PC-3 (cell line): ENCODE measurements at regions not wholly inside any gene's neighbourhood (a gene's known extent, or its start where the extent isn't known, plus 50 kb on each side); places are given as distances from the start of the nearest gene placed in this dataset.

Experiments
- ATAC-seq: fragments of 200-7000 bp; cut with Tn5 transposase; 2 replicates; pipeline ENCODE4 v1.9.1; 2020; ENCODE audit warnings: mild to moderate bottlenecking, moderate library complexity
- BruUV-seq: library from RNA; stranded (reverse); fragments of 400-500 nt; replicated peaks from 2 replicates; lab custom pipeline; 2021; lab: Mats Ljungman, UMichigan
- CTCF ChIA-PET: fragments of 300-600 bp; sonication (Branson Sonifier 250); formaldehyde crosslinking; loops from one replicate; lab custom pipeline; 2022; ENCODE audit warnings: antibody characterized with exemption; lab: Charles Lee
- POLR2A ChIA-PET: fragments of 300-600 bp; sonication (Branson Sonifier 250); formaldehyde crosslinking; loops from one replicate; lab custom pipeline; 2022; ENCODE audit warnings: antibody characterized with exemption; ENCODE audit not compliant: unreplicated experiment; lab: Charles Lee
- DNase-seq: peaks from one replicate; pipeline ENCODE4 v3.0.0-alpha.2; 2015
- H2AFZ ChIP-seq: fragments of 300-600 bp; sonication (generic); 2 replicates; pipeline ENCODE4 v1.6.0; 2016; ENCODE audit warnings: antibody characterized with exemption, low read length
- H3F3A ChIP-seq: fragments of 300-600 bp; sonication (generic); one replicate; pipeline ENCODE4 v1.6.0; 2017; ENCODE audit warnings: antibody characterized with exemption, low read length, control low read depth, mild to moderate bottlenecking; ENCODE audit not compliant: unreplicated experiment
- H3K27ac ChIP-seq: fragments of 300-600 bp; sonication (generic); 2 replicates; pipeline ENCODE4 v1.5.1; 2016; ENCODE audit warnings: mild to moderate bottlenecking, low read length
- H3K27me3 ChIP-seq: fragments of 300-600 bp; sonication (generic); 2 replicates; pipeline ENCODE4 v1.6.1; 2016; ENCODE audit warnings: low read length, mixed read lengths
- H3K36me3 ChIP-seq: fragments of 300-600 bp; sonication (generic); 2 replicates; pipeline ENCODE4 v1.6.1; 2016; ENCODE audit warnings: low read depth, mixed run types, low read length, mixed read lengths
- H3K4me1 ChIP-seq: fragments of 300-600 bp; sonication (generic); 2 replicates; pipeline ENCODE4 v1.5.1; 2016; ENCODE audit warnings: low read length; ENCODE audit not compliant: insufficient read depth
- H3K4me2 ChIP-seq: fragments of 300-600 bp; sonication (generic); 2 replicates; pipeline ENCODE4 v1.6.0; 2016; ENCODE audit warnings: low read length
- H3K4me3 ChIP-seq: fragments of 300-600 bp; sonication (generic); 2 replicates; pipeline ENCODE4 v1.5.1; 2016; ENCODE audit warnings: mild to moderate bottlenecking, low read length, mixed read lengths
- H3K79me2 ChIP-seq: fragments of 300-600 bp; sonication (generic); 2 replicates; pipeline ENCODE4 v1.6.1; 2017; ENCODE audit warnings: low read length, mixed read lengths
- H3K9ac ChIP-seq: fragments of 300-600 bp; sonication (generic); 2 replicates; pipeline ENCODE4 v1.6.0; 2016; ENCODE audit warnings: mild to moderate bottlenecking, low read length
- H3K9me2 ChIP-seq: fragments of 300-600 bp; sonication (generic); replicated peaks from 2 replicates; pipeline ENCODE4 v1.6.1; 2016; ENCODE audit warnings: mixed run types, low read length, mixed read lengths
- H3K9me3 ChIP-seq: fragments of 300-600 bp; sonication (generic); 2 replicates; pipeline ENCODE4 v1.6.1; 2016; ENCODE audit warnings: low read length, mixed read lengths
- H4K20me1 ChIP-seq: fragments of 300-600 bp; sonication (generic); 2 replicates; pipeline ENCODE4 v1.6.1; 2016; ENCODE audit warnings: low read length, mixed read lengths
- EZH2 ChIP-seq: fragments of 300-600 bp; sonication (generic); IDR thresholded peaks from one replicate; pipeline ENCODE4 v1.6.1; 2017; ENCODE audit warnings: antibody characterized with exemption, mild to moderate bottlenecking, low read length; ENCODE audit not compliant: unreplicated experiment
- EZH2phosphoT487 ChIP-seq: fragments of 300-600 bp; sonication (generic); IDR thresholded peaks from 2 replicates; pipeline ENCODE4 v1.6.1; 2018; ENCODE audit warnings: mild to moderate bottlenecking, antibody characterized with exemption, low read length, borderline replicate concordance
- intact Hi-C: fragments of 100-400 bp; cut with micrococcal nuclease; formaldehyde crosslinking; loops from 2 replicates; pipeline ENCODE4 v1.9.0; 2023
- TF ChIP-seq, protein P1 (sequence below): fragments of 300-600 bp; sonication (generic); conservative IDR thresholded peaks from 2 replicates; pipeline ENCODE4 v1.5.1; 2017; ENCODE audit warnings: antibody characterized with exemption, low read depth, mild to moderate bottlenecking, low read length

- Histone ChIP-seq H3K4me2 (no peak overlapping the region), H3K9me3 (no peaks in the 10 kb centered on the region), H3K4me3 (no peak overlapping the region), H3F3A (no peaks in the 10 kb centered on the region), H3K9ac (no peak overlapping the region), H4K20me1 (no peaks in the 10 kb centered on the region), H3K79me2 (no peaks in the 10 kb centered on the region), H3K9me2 (no peaks in the 10 kb centered on the region), H3K4me1 (peaks cover 15% of the 10 kb centered on the region), H2AFZ (no peak overlapping the region), H3K27ac (no peak overlapping the region), H3K27me3 (no peaks in the 10 kb centered on the region), H3K36me3 (no peaks in the 10 kb centered on the region)
- TF ChIP-seq, protein P1, sequence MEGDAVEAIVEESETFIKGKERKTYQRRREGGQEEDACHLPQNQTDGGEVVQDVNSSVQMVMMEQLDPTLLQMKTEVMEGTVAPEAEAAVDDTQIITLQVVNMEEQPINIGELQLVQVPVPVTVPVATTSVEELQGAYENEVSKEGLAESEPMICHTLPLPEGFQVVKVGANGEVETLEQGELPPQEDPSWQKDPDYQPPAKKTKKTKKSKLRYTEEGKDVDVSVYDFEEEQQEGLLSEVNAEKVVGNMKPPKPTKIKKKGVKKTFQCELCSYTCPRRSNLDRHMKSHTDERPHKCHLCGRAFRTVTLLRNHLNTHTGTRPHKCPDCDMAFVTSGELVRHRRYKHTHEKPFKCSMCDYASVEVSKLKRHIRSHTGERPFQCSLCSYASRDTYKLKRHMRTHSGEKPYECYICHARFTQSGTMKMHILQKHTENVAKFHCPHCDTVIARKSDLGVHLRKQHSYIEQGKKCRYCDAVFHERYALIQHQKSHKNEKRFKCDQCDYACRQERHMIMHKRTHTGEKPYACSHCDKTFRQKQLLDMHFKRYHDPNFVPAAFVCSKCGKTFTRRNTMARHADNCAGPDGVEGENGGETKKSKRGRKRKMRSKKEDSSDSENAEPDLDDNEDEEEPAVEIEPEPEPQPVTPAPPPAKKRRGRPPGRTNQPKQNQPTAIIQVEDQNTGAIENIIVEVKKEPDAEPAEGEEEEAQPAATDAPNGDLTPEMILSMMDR = no peak
- TF ChIP-seq EZH2phosphoT487 = no peak
- no peak for TF ChIP-seq EZH2
- DNase-seq = peak; percentile 27
- intact Hi-C loops = no loop called here
- ATAC-seq = no peak; the same call in 1 of the 2 replicates
- no TSS peak for BruUV-seq
- CTCF ChIA-PET = no interaction called here
- POLR2A ChIA-PET = no interaction called here
Observed at GRCh38 chr13:109919715-109920375, 133.5 kb upstream of the IRS2 start.

DNA sequence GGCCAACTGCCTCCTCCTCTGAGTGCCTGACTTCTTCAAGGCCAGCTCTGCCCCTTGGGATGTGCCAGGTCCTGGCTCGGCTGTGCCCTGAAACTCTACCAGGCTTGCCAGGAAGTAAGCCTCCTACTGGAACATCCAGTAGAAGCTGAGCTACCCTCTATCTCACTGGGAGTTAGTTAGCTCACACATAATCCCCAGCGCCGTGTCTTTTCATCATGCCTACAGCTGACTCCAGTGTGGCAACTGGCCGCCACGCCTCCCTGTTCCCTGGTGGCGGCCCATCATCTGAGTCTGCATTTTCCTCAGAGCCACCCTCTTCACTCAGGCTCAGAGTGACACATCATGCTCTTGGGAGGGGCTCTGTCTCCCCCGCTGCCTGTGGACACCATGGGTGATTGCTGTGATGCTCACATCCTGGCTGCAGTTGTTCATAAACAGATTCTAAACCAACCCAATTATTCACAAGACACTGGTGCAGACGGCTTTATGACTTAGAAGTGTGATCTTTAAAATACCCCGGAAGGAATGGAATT is 131.9 kb upstream of the IRS2 start:
- Histone ChIP-seq H3F3A (no peaks in the 10 kb centered on the region), H2AFZ (no peak overlapping the region), H3K9me2 (no peaks in the 10 kb centered on the region), H4K20me1 (no peaks in the 10 kb centered on the region), H3K27me3 (no peaks in the 10 kb centered on the region), H3K4me2 (no peak overlapping the region), H3K27ac (no peak overlapping the region), H3K9ac (no peak overlapping the region), H3K4me3 (no peak overlapping the region), H3K36me3 (no peaks in the 10 kb centered on the region), H3K4me1 (peaks cover 15% of the 10 kb centered on the region), H3K79me2 (no peaks in the 10 kb centered on the region), H3K9me3 (no peaks in the 10 kb centered on the region)
- no peak; the same call in 1 of the 2 replicates for ATAC-seq
- BruUV-seq = no TSS peak
- intact Hi-C loops = no loop called here
- no peak for DNase-seq
- CTCF ChIA-PET = no interaction called here
- POLR2A ChIA-PET = no interaction called here
- no peak for TF ChIP-seq EZH2
- TF ChIP-seq, protein P1 = no peak
- TF ChIP-seq EZH2phosphoT487 = no peak

- H2AFZ ChIP-seq = no peak overlapping the region
- H3K9me3 ChIP-seq = no peaks in the 10 kb centered on the region
- no peaks in the 10 kb centered on the region for H3K27me3 ChIP-seq
- no peaks in the 10 kb centered on the region for H3K9me2 ChIP-seq
- BruUV-seq = no TSS peak
- intact Hi-C loops = no loop called here
- H3F3A ChIP-seq = no peaks in the 10 kb centered on the region
- peaks cover 11% of the 10 kb centered on the region for H3K4me1 ChIP-seq
- H4K20me1 ChIP-seq = no peaks in the 10 kb centered on the region
- TF ChIP-seq, protein P1 = no peak
- TF ChIP-seq EZH2phosphoT487 (no peak), EZH2 (no peak)
- H3K4me2 ChIP-seq = no peak overlapping the region
- H3K9ac ChIP-seq = no peak overlapping the region
- no peak overlapping the region for H3K27ac ChIP-seq
- ChIA-PET POLR2A (no interaction called here), CTCF (no interaction called here)
- ATAC-seq = peak; percentile 27; the same call in 1 of the 2 replicates
- no peaks in the 10 kb centered on the region for H3K36me3 ChIP-seq
- H3K4me3 ChIP-seq = no peak overlapping the region
- H3K79me2 ChIP-seq = no peaks in the 10 kb centered on the region
- DNase-seq = no peak
Observed at GRCh38 chr13:109917422-109917821, 131.0 kb upstream of the IRS2 start.
